ENCODE measurements at regions not wholly inside any gene's neighbourhood (a gene's known extent, or its start where the extent isn't known, plus 50 kb on each side); places are given as distances from the start of the nearest gene placed in this dataset.

- TF ChIP-seq, protein P1, sequence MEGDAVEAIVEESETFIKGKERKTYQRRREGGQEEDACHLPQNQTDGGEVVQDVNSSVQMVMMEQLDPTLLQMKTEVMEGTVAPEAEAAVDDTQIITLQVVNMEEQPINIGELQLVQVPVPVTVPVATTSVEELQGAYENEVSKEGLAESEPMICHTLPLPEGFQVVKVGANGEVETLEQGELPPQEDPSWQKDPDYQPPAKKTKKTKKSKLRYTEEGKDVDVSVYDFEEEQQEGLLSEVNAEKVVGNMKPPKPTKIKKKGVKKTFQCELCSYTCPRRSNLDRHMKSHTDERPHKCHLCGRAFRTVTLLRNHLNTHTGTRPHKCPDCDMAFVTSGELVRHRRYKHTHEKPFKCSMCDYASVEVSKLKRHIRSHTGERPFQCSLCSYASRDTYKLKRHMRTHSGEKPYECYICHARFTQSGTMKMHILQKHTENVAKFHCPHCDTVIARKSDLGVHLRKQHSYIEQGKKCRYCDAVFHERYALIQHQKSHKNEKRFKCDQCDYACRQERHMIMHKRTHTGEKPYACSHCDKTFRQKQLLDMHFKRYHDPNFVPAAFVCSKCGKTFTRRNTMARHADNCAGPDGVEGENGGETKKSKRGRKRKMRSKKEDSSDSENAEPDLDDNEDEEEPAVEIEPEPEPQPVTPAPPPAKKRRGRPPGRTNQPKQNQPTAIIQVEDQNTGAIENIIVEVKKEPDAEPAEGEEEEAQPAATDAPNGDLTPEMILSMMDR (conservative IDR thresholded peaks at IDR 0.05; ENCODE audit: low read depth, low read length), result no peak
- no peak for TF ChIP-seq EZH2 (IDR thresholded peaks at IDR 0.05; ENCODE audit: borderline replicate concordance, low read depth, low read length, poor library complexity, severe bottlenecking)
Measured at GRCh38 chr1:79155991-79156390, 149.5 kb upstream of the ADGRL4 start.

Measured in A673 (cell line).